ENCODE measurements at regions not wholly inside any gene's neighbourhood (a gene's known extent, or its start where the extent isn't known, plus 50 kb on each side); places are given as distances from the start of the nearest gene placed in this dataset.

DNA sequence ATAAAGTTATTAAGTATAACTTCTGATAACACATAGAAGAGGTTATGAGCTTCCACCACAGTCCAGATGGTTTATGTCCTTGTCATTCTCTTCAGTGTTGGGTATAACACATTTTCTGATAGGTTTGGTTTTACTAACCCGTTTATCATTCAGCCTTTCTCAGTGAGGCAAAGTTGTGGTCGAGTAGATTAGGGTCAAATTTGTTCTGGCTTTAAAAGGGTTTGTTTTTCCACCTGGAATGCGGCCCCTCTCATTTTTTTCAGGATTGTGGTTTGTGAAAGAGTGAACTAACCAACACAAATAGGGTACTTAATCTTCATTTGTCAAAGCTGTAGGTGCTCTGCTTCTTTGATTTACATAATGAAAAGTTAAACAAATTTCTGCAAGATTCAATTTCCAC, 204.2 kb upstream of the ASCC3 start:
- TF ChIP-seq, protein P1, sequence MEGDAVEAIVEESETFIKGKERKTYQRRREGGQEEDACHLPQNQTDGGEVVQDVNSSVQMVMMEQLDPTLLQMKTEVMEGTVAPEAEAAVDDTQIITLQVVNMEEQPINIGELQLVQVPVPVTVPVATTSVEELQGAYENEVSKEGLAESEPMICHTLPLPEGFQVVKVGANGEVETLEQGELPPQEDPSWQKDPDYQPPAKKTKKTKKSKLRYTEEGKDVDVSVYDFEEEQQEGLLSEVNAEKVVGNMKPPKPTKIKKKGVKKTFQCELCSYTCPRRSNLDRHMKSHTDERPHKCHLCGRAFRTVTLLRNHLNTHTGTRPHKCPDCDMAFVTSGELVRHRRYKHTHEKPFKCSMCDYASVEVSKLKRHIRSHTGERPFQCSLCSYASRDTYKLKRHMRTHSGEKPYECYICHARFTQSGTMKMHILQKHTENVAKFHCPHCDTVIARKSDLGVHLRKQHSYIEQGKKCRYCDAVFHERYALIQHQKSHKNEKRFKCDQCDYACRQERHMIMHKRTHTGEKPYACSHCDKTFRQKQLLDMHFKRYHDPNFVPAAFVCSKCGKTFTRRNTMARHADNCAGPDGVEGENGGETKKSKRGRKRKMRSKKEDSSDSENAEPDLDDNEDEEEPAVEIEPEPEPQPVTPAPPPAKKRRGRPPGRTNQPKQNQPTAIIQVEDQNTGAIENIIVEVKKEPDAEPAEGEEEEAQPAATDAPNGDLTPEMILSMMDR (IDR thresholded peaks at IDR 0.05), result no peak
- TF ChIP-seq EP300 (IDR thresholded peaks at IDR 0.05) (no peak), POLR2A (IDR thresholded peaks at IDR 0.05; ENCODE audit: low read depth) (no peak)
